ENCODE measurements at regions not wholly inside any gene's neighbourhood (a gene's known extent, or its start where the extent isn't known, plus 50 kb on each side); places are given as distances from the start of the nearest gene placed in this dataset.
"Not testable (repeated sequence)": the region's sequence is repeated elsewhere in the genome, so short reads cannot be mapped to it uniquely, and the experiment has no call there.

- TF ChIP-seq CUX1 (IDR thresholded peaks at IDR 0.05; ENCODE audit: insufficient replicate concordance, low read depth, low read length) (peak; percentile 57), MXI1 (IDR thresholded peaks at IDR 0.05; ENCODE audit: low read depth, low read length) (peak; percentile 72), BMI1 (IDR thresholded peaks at IDR 0.05; ENCODE audit: borderline replicate concordance) (peak; percentile 93), SPI1 (IDR thresholded peaks at IDR 0.05; ENCODE audit: borderline replicate concordance, insufficient read depth, low read depth, low read length) (no peak), SMAD1 (IDR thresholded peaks at IDR 0.05; ENCODE audit: low read depth, partially characterized antibody) (no peak), NBN (IDR thresholded peaks at IDR 0.05) (peak; percentile 18; the same call in 1 of the 2 replicates), CHD4 (IDR thresholded peaks at IDR 0.05) (no peak), IKZF1 (conservative IDR thresholded peaks at IDR 0.05) (no peak), ZNF384 (IDR thresholded peaks at IDR 0.05; ENCODE audit: borderline replicate concordance, low read depth, low read length) (no peak), SRF (IDR thresholded peaks at IDR 0.05; ENCODE audit: low read depth in 2 of 2, low read length in 2 of 2) (no peak), RCOR1 (conservative IDR thresholded peaks at IDR 0.05; ENCODE audit: low read depth, low read length) (no peak), RELB (IDR thresholded peaks at IDR 0.05; ENCODE audit: low read depth) (peak; percentile 38; the same call in 1 of the 2 replicates), HDGF (IDR thresholded peaks at IDR 0.05) (peak; percentile 35; the same call in 1 of the 2 replicates), MEF2B (IDR thresholded peaks at IDR 0.05; ENCODE audit: partially characterized antibody, poor library complexity, severe bottlenecking) (peak; percentile 27)
Measured at GRCh38 chr7:138396251-138397070, 63.6 kb upstream of the TRIM24 start (continued).

GRCh38 chr7:138397071-138397433 is 63.0 kb upstream of the TRIM24 start:
- H3K9me3 ChIP-seq (replicated peaks; ENCODE audit: control insufficient read depth, insufficient read depth, low read length); FAIRE-seq; H3K4me2 ChIP-seq (ENCODE audit: control insufficient read depth, insufficient read depth); H3K4me1 ChIP-seq (ENCODE audit: control insufficient read depth, insufficient read depth, low read length); H3K27ac ChIP-seq (ENCODE audit: control insufficient read depth, insufficient read depth); in situ Hi-C loops (cut with MboI); DNase-seq (ENCODE audit: low read depth, low spot score); intact Hi-C loops (cut with micrococcal nuclease; ENCODE audit: unreplicated experiment); H4K20me1 ChIP-seq (ENCODE audit: control insufficient read depth, insufficient read depth); H3K79me2 ChIP-seq (ENCODE audit: control insufficient read depth, insufficient read depth, low read length); H3K36me3 ChIP-seq (ENCODE audit: control insufficient read depth in 2 of 2, insufficient read depth in 2 of 2, low read length in 1 of 2); BruUV-seq (replicated peaks); H3K9ac ChIP-seq (ENCODE audit: control insufficient read depth, insufficient read depth, low read length); H3K27me3 ChIP-seq (replicated peaks in 1 of 2; ENCODE audit: control insufficient read depth in 2 of 2, insufficient read depth in 2 of 2, low read length in 1 of 2); H3K4me3 ChIP-seq; H2AFZ ChIP-seq (ENCODE audit: control insufficient read depth, low read depth, low read length): not testable (repeated sequence)
- ChIA-PET CTCF (interaction anchor here (0.7 to 2.7 kb wide), 3 partner anchors 10 to 201 kb away, joined by 3 to 8 read pairs (median 3); no protein-coding TSS in a partner anchor), SMC1A (ENCODE audit: uncharacterized antibody, unreplicated experiment) (interaction anchor here (1.1 to 1.5 kb wide), 2 partner anchors 15 to 105 kb away, joined by 3 to 4 read pairs; no protein-coding TSS in a partner anchor), RAD21 (ENCODE audit: unreplicated experiment) (interaction anchor here (1.8 kb wide), 1 partner anchor 69 kb away, joined by 9 read pairs; no protein-coding TSS in a partner anchor), POLR2A (interaction anchor here (0.7 to 0.9 kb wide), 2 partner anchors 70 to 722 kb away, joined by 3 to 6 read pairs; no protein-coding TSS in a partner anchor)
- ATAC-seq: peak; percentile 11; the same call in 2 of the 3 replicates
- WGBS (ENCODE audit: insufficient coverage, insufficient replicate concordance, low lambda C conversion rate, missing lambda C conversion rate): 18% methylated on average over 3 of the region's 3 CpGs
